D341Med (cell line): ENCODE measurements at regions not wholly inside any gene's neighbourhood (a gene's known extent, or its start where the extent isn't known, plus 50 kb on each side); places are given as distances from the start of the nearest gene placed in this dataset.
"Not testable (repeated sequence)": the region's sequence is repeated elsewhere in the genome, so short reads cannot be mapped to it uniquely, and the experiment has no call there.

Experiments
- DNase-seq: peaks from one replicate; pipeline ENCODE4 v3.0.0; 2012; ENCODE audit warnings: low spot score

DNA sequence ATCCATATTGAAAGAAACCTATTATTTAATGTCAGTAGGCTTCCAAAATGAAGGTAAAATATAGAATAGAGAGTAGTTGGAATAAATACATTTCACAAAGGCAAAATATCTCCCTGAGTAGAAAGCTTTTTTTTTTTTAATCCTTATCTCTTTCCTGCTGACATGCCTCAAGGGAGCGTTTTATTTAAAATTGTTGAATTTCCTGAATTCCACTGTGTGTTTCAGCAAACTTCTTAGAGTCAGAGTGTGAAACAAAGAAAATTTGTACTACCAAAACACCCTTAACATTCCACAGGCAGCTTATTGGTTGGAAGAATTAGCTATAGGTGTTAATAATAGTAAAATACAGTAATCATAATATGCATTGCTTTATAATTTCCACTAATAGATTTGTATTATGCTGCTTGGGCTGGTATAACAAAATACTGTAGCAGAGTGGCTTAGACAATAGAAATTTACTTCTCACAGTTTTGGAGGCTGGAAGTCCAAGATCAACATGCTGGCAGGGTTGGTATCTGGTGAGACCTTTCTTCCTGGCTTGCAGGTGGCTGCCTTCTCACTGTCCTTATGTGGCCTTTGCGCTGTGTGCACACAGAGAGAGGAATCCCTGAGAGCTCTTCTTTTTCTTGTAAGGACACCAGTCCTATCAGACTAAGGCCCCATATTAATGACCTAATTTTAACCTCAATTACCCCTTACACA lies 468.4 kb upstream of the C1orf87 start:
- no peak for DNase-seq

DNA sequence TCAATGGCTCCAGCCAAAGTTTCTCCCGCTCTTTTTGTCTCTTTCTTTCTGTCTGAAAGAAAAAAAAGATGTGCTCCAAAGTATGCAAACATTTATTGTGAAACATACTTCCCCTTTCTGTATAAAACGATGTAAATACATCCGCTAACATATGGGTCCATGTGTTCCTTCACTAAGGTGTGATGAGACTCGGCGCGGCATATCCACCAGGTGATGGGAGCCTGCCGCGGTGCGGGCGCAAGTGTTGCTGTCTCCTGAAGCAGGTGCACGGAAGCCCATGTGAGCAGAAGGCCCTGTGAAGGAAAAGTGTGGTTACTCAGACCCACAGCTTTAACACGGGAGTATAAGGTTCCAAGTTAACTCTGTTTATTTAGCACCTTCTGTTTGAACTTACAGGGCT lies 466.6 kb upstream of the C1orf87 start:
- DNase-seq, result no peak

DNA sequence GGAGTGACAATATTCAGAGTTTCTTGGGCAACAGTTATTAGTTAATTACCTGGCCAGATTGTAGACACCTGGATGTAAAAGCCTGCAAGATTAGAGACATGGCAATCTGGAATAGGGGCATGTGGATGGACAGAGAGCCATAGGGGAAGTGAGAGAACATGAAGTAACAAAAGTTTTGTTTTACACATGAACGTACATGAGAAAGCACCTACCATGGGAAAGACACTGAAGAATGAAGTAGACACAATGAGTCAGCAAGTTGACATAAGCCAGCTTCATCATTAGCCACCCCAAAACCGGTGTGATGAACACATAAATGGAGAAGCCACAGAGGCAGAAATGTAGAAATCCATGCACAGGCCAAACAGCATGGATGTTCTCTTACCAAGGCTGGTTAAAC lies 462.1 kb upstream of the C1orf87 start:
- no peak for DNase-seq

DNA sequence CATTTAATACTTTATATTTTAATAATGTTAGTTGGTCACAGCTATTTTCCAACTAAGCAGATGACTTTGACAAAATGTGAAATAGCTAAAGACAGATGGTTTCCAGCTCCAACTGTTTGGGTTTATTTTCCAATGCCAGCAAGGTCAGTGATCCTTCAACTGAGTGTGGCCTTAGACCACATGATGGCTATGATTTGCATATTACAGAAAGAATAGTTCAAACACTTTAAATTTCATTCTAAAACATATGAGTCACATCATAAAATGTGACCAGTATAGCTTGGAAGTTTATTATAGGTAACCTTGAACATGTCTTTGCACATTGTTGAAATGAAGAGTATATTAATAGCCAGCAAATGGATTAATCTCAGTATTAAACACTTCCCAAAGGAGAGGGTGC lies 454.0 kb upstream of the C1orf87 start:
- no peak for DNase-seq

DNA sequence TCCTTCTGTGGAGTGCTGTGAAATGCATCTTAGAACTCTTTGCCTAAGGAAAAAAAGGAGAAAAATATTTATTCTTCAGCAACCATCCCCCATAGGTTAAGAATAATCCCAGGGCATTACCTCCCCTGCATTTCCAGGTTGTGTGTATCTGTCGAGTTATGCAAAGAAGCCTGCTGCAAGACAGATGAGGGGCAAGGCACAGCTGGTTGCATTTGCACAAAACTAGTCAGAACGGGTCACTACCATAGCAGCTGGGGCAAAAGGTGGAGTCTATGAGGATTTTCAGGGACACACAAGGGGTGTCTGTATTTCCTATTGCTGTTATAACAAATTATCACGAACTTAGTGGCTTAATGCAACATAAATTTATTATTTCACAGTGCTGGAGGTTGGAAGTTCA lies 443.4 kb upstream of the C1orf87 start:
- no peak for DNase-seq

DNA sequence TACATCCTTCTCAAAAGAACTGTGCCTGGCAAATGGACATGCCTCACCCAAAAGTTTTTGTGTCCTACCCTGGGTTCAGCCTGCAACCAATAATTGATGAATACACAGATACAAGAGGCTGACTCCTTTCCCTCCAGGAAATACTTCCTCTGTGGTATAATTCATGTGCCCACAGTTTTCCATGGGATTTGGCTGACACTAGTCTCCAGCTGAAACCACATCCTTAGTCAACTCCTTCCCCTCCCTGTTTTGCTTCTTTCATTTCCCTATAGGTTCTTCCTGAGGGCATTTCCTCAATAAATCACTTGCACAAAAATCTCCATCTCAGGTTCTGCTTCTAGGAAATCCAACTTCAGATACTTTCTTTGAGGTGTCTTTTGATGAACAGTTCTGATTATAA lies 436.6 kb upstream of the C1orf87 start:
- DNase-seq, result no peak

DNA sequence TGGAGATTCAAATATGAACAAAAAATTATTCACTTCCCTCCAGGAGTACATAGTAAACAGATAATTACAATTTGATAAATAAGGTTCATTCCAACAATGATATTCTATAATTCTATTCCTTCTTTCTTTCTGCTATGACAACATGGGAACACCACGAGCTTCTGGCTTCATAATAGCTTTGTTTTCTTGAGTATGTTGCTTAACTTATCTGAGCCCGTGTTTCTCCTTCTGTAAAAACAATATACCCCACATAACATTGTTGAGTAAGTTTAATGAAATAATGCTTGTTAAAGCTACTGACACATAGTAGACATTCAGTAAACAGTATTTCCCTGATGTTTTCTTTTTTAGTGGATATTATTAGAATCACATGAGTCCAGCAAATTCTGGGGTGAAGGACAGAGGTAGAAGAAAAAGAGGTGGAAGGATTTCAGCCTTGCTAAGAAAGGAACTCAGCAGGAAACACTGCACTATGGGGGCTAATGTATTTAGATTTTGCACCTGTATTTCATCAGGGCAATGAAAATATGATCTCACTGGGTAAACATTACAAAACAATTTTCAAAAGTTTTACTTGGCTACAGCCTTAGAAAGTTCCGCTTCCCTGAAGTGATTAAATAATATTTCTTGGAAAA lies 430.8 kb upstream of the C1orf87 start:
- DNase-seq, result no peak

DNA sequence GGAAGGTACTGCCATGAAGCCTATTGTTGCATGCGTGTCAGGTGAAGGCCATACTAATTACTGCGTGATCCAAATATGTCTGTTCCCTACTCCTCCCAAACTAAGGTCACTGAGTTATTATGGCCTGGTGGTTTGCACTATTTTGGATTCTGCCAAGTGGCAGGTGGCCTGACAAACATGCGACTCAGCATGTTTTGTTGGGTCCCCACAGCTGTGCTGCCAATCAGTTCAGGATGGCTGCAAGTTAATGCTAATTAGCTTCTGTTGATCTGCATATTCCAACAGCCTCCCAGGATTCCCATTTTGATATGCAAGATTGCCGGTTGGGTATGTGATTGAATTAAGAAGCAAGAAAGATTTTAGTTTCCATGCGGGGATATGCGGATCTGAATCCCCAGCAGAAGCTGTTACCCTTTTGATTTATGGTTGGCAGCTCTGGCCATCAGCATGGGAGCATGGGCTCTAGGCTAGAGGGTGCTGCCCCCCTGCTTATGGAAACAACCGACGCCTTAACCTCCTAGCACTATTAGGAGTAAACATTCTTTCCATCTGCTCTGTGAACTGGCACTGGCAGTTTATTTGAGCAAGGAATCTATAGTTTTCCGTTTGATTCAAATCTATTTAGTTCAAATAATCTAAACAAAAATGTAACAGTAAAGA lies 429.8 kb upstream of the C1orf87 start:
- no peak for DNase-seq

DNA sequence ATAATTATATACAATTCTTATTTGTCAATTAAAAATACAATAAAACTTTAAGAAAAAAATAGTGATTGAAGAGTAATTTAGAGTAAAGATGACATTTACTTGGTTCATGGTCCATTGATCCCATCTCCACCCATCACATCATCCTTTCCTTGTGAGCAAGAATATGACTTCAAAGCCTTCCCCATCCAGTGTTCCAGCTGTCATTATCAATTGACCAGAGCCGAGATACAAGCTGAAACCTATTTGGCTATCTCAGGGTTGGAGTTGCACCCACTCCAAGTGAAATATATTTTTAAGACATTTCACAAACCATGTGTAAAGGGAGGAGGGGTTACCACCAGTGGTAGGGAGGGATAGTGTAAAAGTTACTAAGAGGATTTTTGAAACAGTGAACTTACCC lies 428.9 kb upstream of the C1orf87 start:
- DNase-seq, result no peak

DNA sequence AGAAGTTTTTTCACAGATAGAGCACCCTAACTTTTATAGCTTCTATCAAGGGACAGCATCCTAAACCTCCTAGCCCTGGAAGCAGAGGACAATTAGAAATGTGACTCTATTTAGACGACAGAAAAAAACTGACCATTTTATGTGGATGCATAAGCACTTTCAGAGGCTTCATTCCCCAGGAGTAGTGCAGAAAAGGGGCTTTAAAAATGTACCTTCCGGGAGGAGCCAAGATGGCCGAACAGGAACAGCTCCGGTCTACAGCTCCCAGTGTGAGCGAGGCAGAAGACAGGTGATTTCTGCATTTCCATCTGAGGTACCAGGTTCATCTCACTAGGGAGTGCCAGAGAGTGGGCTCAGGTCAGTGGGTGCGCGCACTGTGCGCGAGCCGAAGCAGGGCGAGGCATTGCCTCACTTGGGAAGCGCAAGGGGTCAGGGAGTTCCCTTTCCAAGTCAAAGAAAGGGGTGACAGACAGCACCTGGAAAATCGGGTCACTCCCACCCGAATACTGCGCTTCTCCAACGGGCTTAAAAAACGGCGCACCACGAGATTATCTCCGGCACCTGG lies 416.4 kb upstream of the C1orf87 start:
- not testable (repeated sequence) for DNase-seq

DNA sequence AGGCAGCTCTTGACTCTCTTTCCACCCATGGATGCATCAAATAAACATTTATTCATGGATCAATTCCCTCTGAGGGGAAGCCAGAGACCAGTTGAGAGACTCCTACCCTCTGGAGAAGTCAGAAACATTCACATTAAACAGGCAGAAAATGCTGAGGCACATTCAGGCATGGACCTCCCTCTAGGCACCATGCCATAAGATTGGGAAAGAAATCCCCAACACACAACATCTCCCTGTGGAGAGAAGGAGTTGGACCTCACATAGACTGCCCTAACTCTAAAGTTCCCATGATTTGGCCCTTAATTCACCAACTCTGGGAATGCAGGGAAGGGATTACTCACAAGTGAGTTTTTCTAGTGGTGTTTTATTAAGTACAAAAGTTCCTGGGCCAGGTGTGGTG lies 415.3 kb upstream of the C1orf87 start:
- no peak for DNase-seq

DNA sequence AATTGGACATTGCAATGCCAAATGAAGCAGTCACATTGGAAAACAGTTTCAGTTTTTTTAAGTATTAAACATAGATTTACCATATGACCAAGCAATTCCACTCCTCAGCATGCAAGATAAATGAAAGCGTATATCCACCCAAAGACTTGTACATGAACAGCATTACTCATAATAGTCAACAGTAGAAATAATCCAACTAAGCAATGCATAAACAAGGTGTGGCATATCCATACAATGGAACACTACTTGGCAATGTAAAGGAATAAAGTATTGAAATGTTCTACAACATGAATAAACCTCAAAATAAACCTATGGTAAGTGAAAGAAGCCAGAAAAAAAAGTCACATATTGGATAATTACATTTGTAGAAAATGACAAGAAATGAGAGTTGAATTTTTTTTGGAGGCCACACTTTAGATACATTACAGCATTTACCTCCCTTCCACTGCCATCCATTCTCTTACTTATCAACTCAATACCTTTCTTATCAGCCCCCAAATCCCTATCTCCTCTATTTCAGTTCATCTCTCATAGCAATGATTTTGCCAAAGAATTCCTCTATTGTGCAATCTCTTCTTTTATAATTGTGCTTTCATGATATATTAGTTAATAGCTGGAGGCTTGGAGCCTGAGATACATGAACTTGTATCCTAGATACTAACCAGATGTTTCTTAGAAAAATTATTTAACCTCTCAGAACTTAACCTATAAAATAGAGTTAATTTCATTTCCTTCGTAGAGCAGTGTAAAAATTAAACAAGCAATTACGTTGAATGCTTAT lies 414.2 kb upstream of the C1orf87 start:
- DNase-seq, result no peak

DNA sequence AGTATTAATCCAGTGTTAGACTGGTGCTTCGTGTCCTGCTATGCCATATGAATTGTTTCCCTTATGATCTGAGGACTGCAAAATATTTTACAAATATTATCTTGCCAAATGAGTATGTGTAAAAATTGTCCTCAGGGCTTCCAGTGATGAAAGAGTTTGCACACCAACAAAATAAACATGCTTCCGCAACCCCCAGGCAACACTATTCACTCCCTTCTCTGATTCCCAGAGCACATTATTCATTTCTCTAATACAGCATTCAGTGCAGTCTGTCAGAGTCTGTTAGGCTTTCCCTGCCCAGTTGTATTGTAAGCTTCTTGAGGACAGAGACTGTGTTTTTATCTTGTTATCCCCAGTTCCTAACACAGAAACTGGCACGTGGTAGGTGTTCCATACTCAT lies 409.9 kb upstream of the C1orf87 start:
- no peak for DNase-seq

DNA sequence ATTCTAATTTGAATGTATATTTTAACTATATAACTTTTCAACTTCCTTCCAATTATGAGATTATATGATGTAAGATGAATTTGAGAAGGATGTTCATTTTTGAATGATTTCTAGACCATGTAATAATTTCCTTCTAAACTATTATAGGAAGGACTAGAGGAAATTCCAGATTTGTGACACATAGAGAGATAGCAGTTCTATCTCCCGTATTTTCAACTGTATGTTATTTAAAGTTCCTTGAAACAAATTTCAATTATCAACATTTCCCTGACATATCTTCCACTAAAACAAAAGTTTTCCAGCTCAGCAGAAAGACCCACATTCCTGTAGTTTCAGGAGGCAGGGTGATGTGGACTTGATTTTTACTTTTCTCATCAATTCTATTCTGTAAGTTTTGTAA lies 396.7 kb upstream of the C1orf87 start:
- no peak for DNase-seq

DNA sequence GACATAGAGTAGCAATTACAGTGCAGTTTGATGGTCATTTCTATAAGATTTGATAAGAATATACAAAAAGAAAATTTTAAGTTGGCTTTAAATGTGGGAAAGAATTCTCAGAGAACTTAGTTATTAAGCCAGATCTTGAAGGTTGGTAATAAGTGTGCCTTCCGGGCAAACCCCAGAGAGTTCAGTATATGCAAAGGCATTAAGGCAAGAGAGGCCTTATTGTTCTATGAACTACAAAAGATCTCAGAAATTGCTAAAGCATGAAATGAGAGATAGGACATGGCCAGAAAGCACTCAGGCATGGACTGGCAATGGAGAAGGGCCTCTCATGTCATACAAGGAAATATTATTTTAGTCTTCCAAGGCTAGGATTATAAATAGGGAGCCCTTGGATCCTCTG lies 390.2 kb upstream of the C1orf87 start:
- DNase-seq, result no peak

DNA sequence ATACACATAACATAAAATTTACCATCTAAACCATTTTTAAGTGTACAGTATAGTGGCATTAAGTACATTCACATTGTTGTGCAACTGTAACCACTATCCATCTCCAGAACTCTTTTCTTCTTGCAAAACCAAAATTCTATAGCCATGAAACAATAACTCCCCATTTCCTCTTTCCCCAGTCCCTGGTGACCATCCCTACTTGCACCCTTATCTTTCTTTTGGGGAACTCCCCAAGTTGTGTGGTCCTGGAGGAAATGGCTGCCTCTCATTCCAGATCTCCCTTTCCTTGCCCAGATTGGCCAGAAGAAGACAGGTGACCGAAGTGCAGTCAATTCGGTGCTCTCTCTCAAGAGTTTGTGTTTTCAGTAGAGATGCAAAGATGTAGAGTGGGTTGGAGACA lies 389.6 kb upstream of the C1orf87 start:
- DNase-seq, result no peak

DNA sequence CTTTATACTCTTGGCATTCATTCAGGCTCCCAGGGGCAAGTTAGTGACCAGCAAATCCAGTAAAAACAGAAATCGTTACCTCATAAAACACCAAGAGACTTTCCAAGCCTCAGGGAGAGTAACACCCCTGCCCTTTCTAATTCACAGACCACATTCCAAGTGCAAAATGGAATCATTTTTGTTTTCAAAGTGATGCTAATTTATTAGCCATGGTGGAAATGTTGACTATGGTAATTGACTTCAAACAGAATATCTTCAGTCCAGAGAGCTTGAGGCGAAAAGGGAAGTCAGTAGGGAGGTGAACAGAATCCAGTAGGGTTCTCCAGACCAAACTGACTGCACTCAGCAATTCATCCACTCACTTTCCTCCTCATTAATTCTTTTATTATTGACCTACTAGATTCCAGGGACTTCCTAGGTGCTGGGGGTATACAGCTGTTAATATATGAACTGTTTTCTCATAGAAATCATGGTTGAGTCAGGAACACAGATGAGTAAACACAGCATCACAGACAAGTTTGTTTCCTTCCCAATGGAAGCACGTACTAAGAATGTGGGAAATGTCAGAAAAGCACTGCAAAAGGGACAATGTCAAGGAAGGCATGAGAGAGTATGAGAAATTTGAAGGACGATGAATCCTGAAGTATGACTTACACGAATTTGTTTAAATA lies 388.5 kb upstream of the C1orf87 start:
- no peak for DNase-seq

DNA sequence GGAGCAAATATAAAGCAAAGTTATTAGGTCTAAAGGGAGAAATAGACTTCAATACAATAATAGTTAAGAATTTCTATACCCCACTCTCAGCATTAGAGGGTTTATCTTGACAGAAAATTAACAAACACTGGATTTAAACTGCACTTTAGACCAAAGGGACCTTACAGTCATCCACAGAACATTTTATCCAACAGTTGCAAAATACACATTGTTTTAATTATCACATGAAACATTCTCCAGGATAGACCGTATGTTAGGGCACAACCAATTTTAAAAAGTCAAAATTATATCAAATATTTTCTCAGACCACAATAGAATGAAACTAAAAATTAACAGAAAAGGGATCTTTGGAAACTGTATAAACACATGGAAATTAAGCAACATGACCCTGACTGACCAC lies 384.5 kb upstream of the C1orf87 start:
- DNase-seq, result no peak

DNA sequence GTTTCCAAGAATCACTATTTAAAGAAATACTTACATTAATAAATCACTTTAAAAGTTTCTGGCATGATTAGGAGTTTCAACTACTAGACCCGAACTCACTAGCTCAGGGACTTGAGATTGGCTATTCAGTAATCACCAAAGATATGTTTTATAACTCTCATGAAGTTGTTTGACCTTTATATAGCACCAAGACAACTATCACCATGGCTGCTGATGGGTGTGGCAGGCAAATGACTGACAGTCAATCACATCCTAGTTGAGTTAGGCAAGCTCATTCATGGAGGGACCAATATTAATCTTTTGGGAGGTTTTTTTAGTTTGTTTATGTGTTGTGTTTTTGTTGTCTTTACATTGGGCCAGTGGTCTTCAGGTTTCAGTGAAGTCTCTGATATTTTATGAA lies 376.3 kb upstream of the C1orf87 start:
- no peak for DNase-seq

DNA sequence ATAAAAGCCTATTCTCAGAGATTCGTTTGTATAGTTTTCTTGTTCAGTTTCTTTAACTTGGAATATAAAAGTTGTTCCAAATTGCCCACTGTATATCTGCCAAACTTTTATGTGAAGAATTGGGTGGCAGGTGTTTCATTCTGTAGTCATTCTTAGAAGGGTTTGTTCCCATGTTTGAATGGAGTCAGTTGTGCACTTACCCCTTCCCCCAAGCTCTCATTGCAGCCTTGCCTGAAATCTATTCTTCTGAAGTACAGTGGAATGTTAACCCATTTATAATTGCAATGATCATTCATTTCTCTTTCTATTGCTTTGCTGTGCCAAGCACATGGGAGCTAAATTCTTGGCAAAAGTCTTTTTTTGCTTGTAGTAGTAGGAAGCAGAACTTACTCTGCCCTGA lies 375.3 kb upstream of the C1orf87 start:
- DNase-seq, result no peak

DNA sequence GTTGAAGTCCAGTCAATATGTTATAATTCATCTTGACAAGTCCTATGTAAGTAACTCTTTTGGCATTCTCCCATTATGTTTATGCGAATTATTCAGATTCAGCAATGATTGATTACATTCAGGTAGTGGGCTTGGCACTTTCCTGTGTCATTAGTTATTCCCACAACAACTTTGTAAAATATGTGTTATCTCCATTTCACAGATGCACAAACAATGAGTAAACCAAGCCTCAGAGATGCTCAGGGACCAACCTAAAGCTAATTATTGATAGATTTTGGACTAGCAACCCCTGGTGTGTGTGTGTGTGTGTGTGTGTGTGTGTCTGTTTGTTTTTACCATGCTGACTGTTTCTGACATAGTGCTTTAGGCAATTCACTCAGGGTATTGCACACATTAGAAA lies 371.1 kb upstream of the C1orf87 start:
- no peak for DNase-seq

DNA sequence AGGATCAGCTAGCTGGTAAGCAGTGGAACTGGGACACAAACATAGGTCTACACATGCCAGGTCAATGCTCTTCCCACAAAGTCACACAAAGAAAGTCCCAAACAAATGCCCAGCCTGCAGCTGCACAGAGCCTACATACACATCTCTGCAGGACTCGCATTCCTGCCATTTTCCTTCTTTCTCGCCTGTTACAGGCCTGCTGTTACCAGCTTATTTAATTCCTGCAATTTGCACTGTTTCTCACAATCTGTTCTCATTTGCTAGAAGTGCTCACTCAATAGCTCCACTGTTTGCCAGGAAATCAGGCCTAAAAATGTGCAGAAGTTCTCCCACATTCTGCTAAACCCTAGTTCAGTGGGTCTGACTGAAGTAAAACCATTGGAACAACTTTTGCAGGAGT lies 362.6 kb upstream of the C1orf87 start:
- no peak for DNase-seq
